SK-N-SH treated with all-trans-retinoic acid at 6 μM for 48 hours (cell line): ENCODE measurements at regions not wholly inside any gene's neighbourhood (a gene's known extent, or its start where the extent isn't known, plus 50 kb on each side); places are given as distances from the start of the nearest gene placed in this dataset.

Experiments
- ATAC-seq: fragments of 200-7000 bp; cut with Tn5 transposase; 3 replicates; pipeline ENCODE4 v1.9.1; 2020; ENCODE audit warnings: mild to moderate bottlenecking, moderate library complexity
- ARNTL ChIP-seq: fragments of 450-650 bp; formaldehyde crosslinking; IDR thresholded peaks from 2 replicates; pipeline ENCODE4 v1.5.0; 2020; ENCODE audit warnings: low read depth, mild to moderate bottlenecking, moderate library complexity, borderline replicate concordance
- BACH2 ChIP-seq: fragments of 250-450 bp; sonication (Bioruptor Pico); IDR thresholded peaks from 2 replicates; pipeline ENCODE4 v1.9.0; 2021; ENCODE audit warnings: mild to moderate bottlenecking, borderline replicate concordance
- CREB5 ChIP-seq: fragments of 250-450 bp; sonication (Bioruptor Pico); IDR thresholded peaks from 2 replicates; pipeline ENCODE4 v1.5.1; 2020; ENCODE audit warnings: low read depth, mild to moderate bottlenecking, moderate library complexity
- CSRNP3 ChIP-seq: fragments of 250-450 bp; sonication (Bioruptor Pico); IDR thresholded peaks from 2 replicates; pipeline ENCODE4 v1.5.1; 2021; ENCODE audit warnings: mild to moderate bottlenecking, moderate library complexity
- ESRRG ChIP-seq: fragments of 250-450 bp; sonication (Bioruptor Pico); IDR thresholded peaks from 2 replicates; pipeline ENCODE4 v1.6.1; 2021; ENCODE audit warnings: mild to moderate bottlenecking
- GLIS3 ChIP-seq: fragments of 250-450 bp; sonication (Bioruptor Pico); IDR thresholded peaks from 2 replicates; pipeline ENCODE4 v1.5.0; 2020; ENCODE audit warnings: mild to moderate bottlenecking, moderate library complexity
- ISL1 ChIP-seq: fragments of 250-450 bp; sonication (Bioruptor Pico); IDR thresholded peaks from 2 replicates; pipeline ENCODE4 v2.1.2; 2022; ENCODE audit warnings: mild to moderate bottlenecking, moderate library complexity
- OSR1 ChIP-seq: fragments of 250-450 bp; sonication (Bioruptor Pico); IDR thresholded peaks from 2 replicates; pipeline ENCODE4 v1.8.0; 2022; ENCODE audit warnings: moderate library complexity, mild to moderate bottlenecking, inconsistent platforms
- PATZ1 ChIP-seq: fragments of 250-450 bp; sonication (Bioruptor Pico); IDR thresholded peaks from 2 replicates; pipeline ENCODE4 v1.8.0; 2020; ENCODE audit warnings: mild to moderate bottlenecking, moderate library complexity, borderline replicate concordance
- POU6F1 ChIP-seq: fragments of 250-450 bp; sonication (Bioruptor Pico); IDR thresholded peaks from 2 replicates; pipeline ENCODE4 v1.8.0; 2021; ENCODE audit warnings: low read depth, mild to moderate bottlenecking, moderate library complexity, borderline replicate concordance
- PPARA ChIP-seq: fragments of 250-450 bp; sonication (Bioruptor Pico); IDR thresholded peaks from 2 replicates; pipeline ENCODE4 v1.5.0; 2020; ENCODE audit warnings: mild to moderate bottlenecking, borderline replicate concordance
- RARB ChIP-seq: fragments of 250-450 bp; sonication (Bioruptor Pico); IDR thresholded peaks from 2 replicates; pipeline ENCODE4 v1.8.0; 2021; ENCODE audit warnings: mild to moderate bottlenecking, moderate library complexity
- SNAI2 ChIP-seq: fragments of 250-450 bp; sonication (Bioruptor Pico); IDR thresholded peaks from 2 replicates; pipeline ENCODE4 v1.5.0; 2020; ENCODE audit warnings: mild to moderate bottlenecking, moderate library complexity
- TCF4 ChIP-seq: fragments of 250-450 bp; sonication (Bioruptor Pico); IDR thresholded peaks from 2 replicates; pipeline ENCODE4 v1.8.0; 2021; ENCODE audit warnings: mild to moderate bottlenecking, moderate library complexity, borderline replicate concordance
- TSHZ2 ChIP-seq: fragments of 250-450 bp; sonication (Bioruptor Pico); IDR thresholded peaks from 2 replicates; pipeline ENCODE4 v1.5.0; 2020; ENCODE audit warnings: mild to moderate bottlenecking, moderate library complexity
- ZC3H10 ChIP-seq: fragments of 250-450 bp; sonication (Bioruptor Pico); IDR thresholded peaks from 2 replicates; pipeline ENCODE4 v1.5.1; 2021; ENCODE audit warnings: mild to moderate bottlenecking, moderate library complexity
- ZFP3 ChIP-seq: fragments of 250-450 bp; sonication (Bioruptor Pico); IDR thresholded peaks from 2 replicates; pipeline ENCODE4 v1.5.0; 2020; ENCODE audit warnings: mild to moderate bottlenecking, moderate library complexity
- ZFP30 ChIP-seq: fragments of 450-650 bp; formaldehyde crosslinking; IDR thresholded peaks from 2 replicates; pipeline ENCODE4 v1.5.0; 2022; ENCODE audit warnings: mild to moderate bottlenecking, moderate library complexity
- ZNF565 ChIP-seq: fragments of 450-650 bp; formaldehyde crosslinking; conservative IDR thresholded peaks from 2 replicates; pipeline ENCODE4 v1.5.0; 2020; ENCODE audit warnings: low read depth, mild to moderate bottlenecking, moderate library complexity
- ZNF70 ChIP-seq: fragments of 450-650 bp; formaldehyde crosslinking; IDR thresholded peaks from 2 replicates; pipeline ENCODE4 v1.5.0; 2020; ENCODE audit warnings: mild to moderate bottlenecking, moderate library complexity
- ZNF8 ChIP-seq: fragments of 450-650 bp; formaldehyde crosslinking; IDR thresholded peaks from 2 replicates; pipeline ENCODE4 v1.5.0; 2020; ENCODE audit warnings: mild to moderate bottlenecking, moderate library complexity

GRCh38 chr3:973340-973739 is 119.5 kb upstream of the CNTN6 start:
- no peak for TF ChIP-seq SNAI2 (CRISPR knock-in tag)
- TF ChIP-seq ZNF8 = no peak
- no peak for TF ChIP-seq ZFP3 (CRISPR knock-in tag)
- no peak for TF ChIP-seq CREB5 (CRISPR knock-in tag)
- no peak for TF ChIP-seq CSRNP3 (CRISPR knock-in tag)
- no peak for TF ChIP-seq ISL1 (CRISPR knock-in tag)
- TF ChIP-seq ZNF565 (CRISPR knock-in tag) = no peak
- TF ChIP-seq ZC3H10 (CRISPR knock-in tag) = no peak
- TF ChIP-seq, all 23 proteins: peak for 0
- ATAC-seq = no peak

- TF ChIP-seq SNAI2 (CRISPR knock-in tag) (no peak), ARNTL (CRISPR knock-in tag) (no peak), TSHZ2 (no peak), PATZ1 (no peak), ESRRG (CRISPR knock-in tag) (no peak), ZFP30 (CRISPR knock-in tag) (no peak), RARB (CRISPR knock-in tag) (no peak), ISL1 (CRISPR knock-in tag) (no peak), PPARA (CRISPR knock-in tag) (no peak), ZNF70 (CRISPR knock-in tag) (no peak), ZC3H10 (CRISPR knock-in tag) (no peak), ZFP3 (CRISPR knock-in tag) (no peak), GLIS3 (CRISPR knock-in tag) (no peak), POU6F1 (no peak), OSR1 (CRISPR knock-in tag) (no peak), CREB5 (CRISPR knock-in tag) (no peak)
- ATAC-seq = no peak
Measured at GRCh38 chr3:976006-976405, 116.8 kb upstream of the CNTN6 start.

GRCh38 chr3:981156-981555 is 111.7 kb upstream of the CNTN6 start:
- ATAC-seq = no peak
- TF ChIP-seq CSRNP3 (CRISPR knock-in tag) (no peak), OSR1 (CRISPR knock-in tag) (no peak), ZNF565 (CRISPR knock-in tag) (no peak), POU6F1 (no peak), ZC3H10 (CRISPR knock-in tag) (no peak), ZFP30 (CRISPR knock-in tag) (no peak), ISL1 (CRISPR knock-in tag) (no peak), BACH2 (CRISPR knock-in tag) (no peak), PATZ1 (no peak), TCF4 (CRISPR knock-in tag) (no peak), SNAI2 (CRISPR knock-in tag) (no peak)
